ENCODE measurements at regions not wholly inside any gene's neighbourhood (a gene's known extent, or its start where the extent isn't known, plus 50 kb on each side); places are given as distances from the start of the nearest gene placed in this dataset.

DNA sequence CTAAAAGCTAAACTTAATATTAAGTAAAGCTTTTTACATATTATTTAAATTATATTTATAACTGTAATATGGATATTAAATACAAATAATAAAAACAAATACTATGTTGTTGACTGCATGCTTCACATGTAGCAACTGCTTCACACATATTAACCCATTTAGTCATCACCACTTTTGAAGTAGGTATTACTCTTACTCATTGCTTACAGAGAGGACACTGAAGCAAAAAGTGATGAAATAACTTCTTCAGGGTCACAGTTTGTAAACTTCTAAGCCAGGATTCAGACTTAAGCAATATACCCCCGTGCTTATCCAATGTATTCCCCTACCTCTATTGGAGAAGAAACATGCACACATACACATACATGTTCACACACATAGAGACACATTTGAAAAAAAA, 166.6 kb downstream of the DKK2 start:
- TF ChIP-seq JUND (IDR thresholded peaks at IDR 0.05; ENCODE audit: low read depth) = no peak
- DNase-seq (ENCODE audit: low read depth in 1 of 2, low spot score in 1 of 2) = no peak
- in situ Hi-C loops (cut with HindIII; ENCODE audit: low pct_unique_long_range_greater_than_20kb, low sequenced_read_pairs) = no loop called here

GRCh38 chr4:106868381-106869035, 167.6 kb downstream of the DKK2 start:
- in situ Hi-C loops (cut with HindIII; ENCODE audit: low pct_unique_long_range_greater_than_20kb, low sequenced_read_pairs) = no loop called here
- no peak for TF ChIP-seq JUND (IDR thresholded peaks at IDR 0.05; ENCODE audit: low read depth)
- DNase-seq (ENCODE audit: low read depth in 1 of 2, low spot score in 1 of 2) = no peak

DNA sequence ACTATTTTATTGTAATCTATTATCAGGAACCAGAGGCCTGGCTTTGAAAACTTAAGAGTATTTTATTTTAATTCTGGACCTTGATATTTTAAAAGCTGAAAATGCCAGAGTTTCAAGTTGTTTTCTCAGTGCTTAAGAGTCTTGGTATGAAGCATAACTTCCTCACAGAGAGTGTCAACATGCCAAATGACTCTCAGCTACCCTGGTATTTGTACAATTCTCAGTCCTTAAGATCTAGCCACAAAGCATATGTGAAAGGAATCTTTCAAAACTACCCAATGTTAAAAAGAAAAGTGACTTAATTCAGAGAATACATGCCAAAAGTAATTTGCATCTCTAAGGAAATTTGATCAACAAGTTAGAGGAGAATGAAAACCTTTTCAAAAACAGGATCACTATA, 171.9 kb downstream of the DKK2 start:
- DNase-seq (ENCODE audit: low read depth in 1 of 2, low spot score in 1 of 2) = no peak
- no peak for TF ChIP-seq JUND (IDR thresholded peaks at IDR 0.05; ENCODE audit: low read depth)
- in situ Hi-C loops (cut with HindIII; ENCODE audit: low pct_unique_long_range_greater_than_20kb, low sequenced_read_pairs) = no loop called here

GRCh38 chr4:106854569-106855351, 181.4 kb downstream of the DKK2 start:
- in situ Hi-C loops (cut with HindIII; ENCODE audit: low pct_unique_long_range_greater_than_20kb, low sequenced_read_pairs) = no loop called here
- TF ChIP-seq JUND (IDR thresholded peaks at IDR 0.05; ENCODE audit: low read depth) = no peak
- no peak for DNase-seq (ENCODE audit: low read depth in 1 of 2, low spot score in 1 of 2)

GRCh38 chr4:106852426-106852825, 183.7 kb downstream of the DKK2 start:
- no peak for TF ChIP-seq JUND (IDR thresholded peaks at IDR 0.05; ENCODE audit: low read depth)
- no peak for DNase-seq (ENCODE audit: low read depth in 1 of 2, low spot score in 1 of 2)
- in situ Hi-C loops (cut with HindIII; ENCODE audit: low pct_unique_long_range_greater_than_20kb, low sequenced_read_pairs) = no loop called here

- TF ChIP-seq JUND (IDR thresholded peaks at IDR 0.05; ENCODE audit: low read depth) = no peak
- in situ Hi-C loops (cut with HindIII; ENCODE audit: low pct_unique_long_range_greater_than_20kb, low sequenced_read_pairs) = no loop called here
- DNase-seq (ENCODE audit: low read depth in 1 of 2, low spot score in 1 of 2) = no peak
Measured at GRCh38 chr4:106851726-106852125, 184.4 kb downstream of the DKK2 start.

- no peak for TF ChIP-seq JUND (IDR thresholded peaks at IDR 0.05; ENCODE audit: low read depth)
- no peak for DNase-seq (ENCODE audit: low read depth in 1 of 2, low spot score in 1 of 2)
- in situ Hi-C loops (cut with HindIII; ENCODE audit: low pct_unique_long_range_greater_than_20kb, low sequenced_read_pairs) = no loop called here
Measured at GRCh38 chr4:106850691-106851090, 185.4 kb downstream of the DKK2 start.

- in situ Hi-C loops (cut with HindIII; ENCODE audit: low pct_unique_long_range_greater_than_20kb, low sequenced_read_pairs) = no loop called here
- DNase-seq (ENCODE audit: low read depth in 1 of 2, low spot score in 1 of 2) = no peak
- no peak for TF ChIP-seq JUND (IDR thresholded peaks at IDR 0.05; ENCODE audit: low read depth)
Measured at GRCh38 chr4:106835919-106836318, 200.2 kb downstream of the DKK2 start.

DNA sequence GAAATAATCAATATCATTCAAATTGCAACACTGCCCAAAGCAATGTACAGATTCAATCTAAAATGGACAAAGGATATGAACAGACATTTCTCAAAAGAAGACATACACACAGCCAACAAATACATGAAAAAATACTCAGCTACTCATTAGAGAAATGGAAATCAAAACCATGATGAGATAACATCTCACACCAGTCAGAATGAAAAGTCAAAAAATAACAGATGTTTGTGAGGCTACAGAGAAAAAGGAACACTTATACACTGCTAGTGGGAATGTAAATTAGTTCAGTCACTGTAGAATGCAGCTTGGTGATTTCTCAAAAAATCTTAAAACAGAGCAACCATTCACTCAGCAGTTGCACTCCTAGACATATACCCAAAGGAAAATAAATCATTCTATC, 205.2 kb downstream of the DKK2 start:
- in situ Hi-C loops (cut with HindIII; ENCODE audit: low pct_unique_long_range_greater_than_20kb, low sequenced_read_pairs) = no loop called here

DNA sequence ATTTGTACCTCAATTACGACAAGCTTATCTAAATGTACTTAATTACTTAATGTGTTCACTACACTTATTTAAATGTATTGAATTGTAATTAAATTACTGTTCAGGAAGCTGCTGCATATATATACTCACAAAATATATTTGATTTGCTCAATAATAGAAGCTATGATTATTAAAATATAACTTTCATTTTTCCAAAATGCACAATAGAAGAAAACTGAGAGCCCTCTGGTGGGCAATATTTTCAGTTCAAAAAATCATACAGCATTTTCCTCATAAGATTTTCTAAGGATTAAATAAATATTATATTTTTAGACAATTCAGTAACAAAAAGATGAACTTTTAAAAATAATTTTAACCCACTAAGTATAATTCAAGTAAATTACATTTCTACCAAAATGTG, 217.3 kb downstream of the DKK2 start:
- DNase-seq (ENCODE audit: low read depth in 1 of 2, low spot score in 1 of 2) = no peak
- TF ChIP-seq JUND (IDR thresholded peaks at IDR 0.05; ENCODE audit: low read depth) = no peak
- in situ Hi-C loops (cut with HindIII; ENCODE audit: low pct_unique_long_range_greater_than_20kb, low sequenced_read_pairs) = no loop called here

More for the DNA sequence above, 205.2 kb downstream of the DKK2 start:
- no peak for TF ChIP-seq JUND (IDR thresholded peaks at IDR 0.05; ENCODE audit: low read depth)
- DNase-seq (ENCODE audit: low read depth in 1 of 2, low spot score in 1 of 2) = no peak

DNA sequence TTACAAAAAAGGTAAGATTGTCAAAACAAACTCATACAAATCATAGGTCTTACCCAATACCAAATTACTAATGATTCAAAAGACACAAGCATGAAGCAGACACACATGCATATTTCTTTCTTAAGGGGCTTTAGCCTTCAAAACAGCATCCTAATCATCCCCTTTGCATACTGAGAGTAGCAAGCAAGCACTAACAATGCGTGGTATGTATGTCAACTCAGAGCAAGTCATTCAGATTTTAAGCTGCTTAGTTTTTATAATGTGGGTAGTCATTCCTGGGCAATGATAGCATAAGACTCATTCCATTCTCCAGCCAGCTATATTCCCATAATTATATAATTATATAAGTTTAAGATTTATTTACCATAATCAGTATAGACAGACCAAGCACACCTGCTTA, 219.6 kb downstream of the DKK2 start:
- TF ChIP-seq JUND (IDR thresholded peaks at IDR 0.05; ENCODE audit: low read depth) = no peak
- in situ Hi-C loops (cut with HindIII; ENCODE audit: low pct_unique_long_range_greater_than_20kb, low sequenced_read_pairs) = no loop called here
- no peak for DNase-seq (ENCODE audit: low read depth in 1 of 2, low spot score in 1 of 2)

DNA sequence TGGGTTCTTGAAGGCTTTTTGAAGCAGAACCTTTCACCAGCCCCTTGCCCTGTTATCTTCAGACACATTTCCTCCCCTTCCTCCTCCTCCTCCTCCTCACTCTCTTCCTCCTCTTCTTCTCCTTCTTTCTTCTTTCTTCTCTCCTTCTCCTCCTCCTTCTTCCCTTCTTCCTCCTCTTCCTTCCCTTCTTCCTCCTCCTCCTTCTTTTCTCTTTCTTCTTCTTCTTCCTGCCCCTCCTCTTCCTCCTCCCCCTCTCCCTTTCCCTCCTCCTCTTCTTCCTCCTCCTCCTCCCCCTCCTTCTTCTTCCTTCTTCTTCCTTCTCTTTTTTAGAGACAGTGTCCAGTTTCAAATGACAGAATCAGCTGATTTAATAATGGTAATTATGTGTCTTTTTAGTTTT, 226.0 kb downstream of the DKK2 start:
- TF ChIP-seq JUND (IDR thresholded peaks at IDR 0.05; ENCODE audit: low read depth) = no peak
- DNase-seq (ENCODE audit: low read depth in 1 of 2, low spot score in 1 of 2) = no peak
- in situ Hi-C loops (cut with HindIII; ENCODE audit: low pct_unique_long_range_greater_than_20kb, low sequenced_read_pairs) = no loop called here

DNA sequence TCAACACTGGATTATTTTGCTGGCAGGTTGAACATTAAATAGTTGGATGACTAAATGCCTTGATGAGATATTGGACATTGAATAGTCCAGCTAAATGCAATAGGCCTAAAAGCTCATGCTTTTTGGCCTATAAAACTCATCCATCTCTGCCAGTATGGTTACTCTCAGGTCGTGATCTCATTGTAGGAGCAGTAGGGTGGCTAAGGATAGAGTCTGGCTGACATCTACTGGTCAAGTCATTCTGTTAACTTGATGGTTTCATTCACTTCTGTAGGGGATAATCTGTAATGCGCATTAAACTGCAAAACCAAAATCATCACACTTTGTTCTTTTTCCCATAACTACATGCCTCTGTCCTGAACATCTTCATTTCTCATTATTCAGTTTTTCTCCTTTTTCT, 227.0 kb downstream of the DKK2 start:
- no peak for TF ChIP-seq JUND (IDR thresholded peaks at IDR 0.05; ENCODE audit: low read depth)
- in situ Hi-C loops (cut with HindIII; ENCODE audit: low pct_unique_long_range_greater_than_20kb, low sequenced_read_pairs) = no loop called here
- DNase-seq (ENCODE audit: low read depth in 1 of 2, low spot score in 1 of 2) = peak; percentile 5 to 65
